Upper lobe of left lung (tissue), 6 donors: ENCODE measurements at regions not wholly inside any gene's neighbourhood (a gene's known extent, or its start where the extent isn't known, plus 50 kb on each side); places are given as distances from the start of the nearest gene placed in this dataset.
"Not testable (repeated sequence)": the region's sequence is repeated elsewhere in the genome, so short reads cannot be mapped to it uniquely, and the experiment has no call there.

Source experiments
- ATAC-seq, 2 donors: fragments of 200-7000 bp; cut with Tn5 transposase; one replicate each; pipeline ENCODE4 v1.9.1; 2022; ENCODE audit warnings: mild to moderate bottlenecking in 2 of 2, moderate library complexity in 2 of 2; ENCODE audit not compliant: low FRiP score in 2 of 2
- DNase-seq, 2 donors: peaks; one replicate each; pipeline ENCODE4 v3.0.0-alpha.2; 2019 to 2020
- H3K27ac ChIP-seq, 4 donors: fragments of 200-600 bp; sonication (generic); one replicate each; pipeline ENCODE4 v1.5.1; 2016 to 2019
- H3K27me3 ChIP-seq, 4 donors: fragments of 200-600 bp; sonication (generic); one replicate each; pipeline ENCODE4 v1.5.1; 2017 to 2019
- H3K36me3 ChIP-seq, 4 donors: fragments of 200-600 bp; sonication (generic); one replicate each; pipeline ENCODE4 v1.5.1; 2016 to 2019
- H3K4me1 ChIP-seq, 4 donors: fragments of 200-600 bp; sonication (generic); one replicate each; pipeline ENCODE4 v1.5.1; 2018 to 2019
- H3K4me3 ChIP-seq, 4 donors: fragments of 200-600 bp; sonication (generic); one replicate each; pipeline ENCODE4 v1.5.1; 2017 to 2019; ENCODE audit warnings: mild to moderate bottlenecking in 2 of 4, moderate library complexity in 1 of 4
- H3K9me3 ChIP-seq, 4 donors: fragments of 200-600 bp; sonication (generic); one replicate each; pipeline ENCODE4 v1.5.1; 2018 to 2019
- CTCF ChIP-seq, 6 experiments: fragments of 450-650 bp in 4 of 6; fragments of 200-600 bp in 2 of 6; sonication (generic) in 2 of 6; IDR thresholded peaks; one replicate each; pipeline ENCODE4 v1.5.1; 2016 to 2019; ENCODE audit warnings: antibody characterized with exemption in 6 of 6
- EP300 ChIP-seq, 4 donors: sonication (generic); formaldehyde crosslinking; IDR thresholded peaks; one replicate each; pipeline ENCODE4 v1.5.1; 2017; ENCODE audit warnings: antibody characterized with exemption in 4 of 4, control low read depth in 2 of 4
- POLR2A ChIP-seq, 4 donors: fragments of 450-650 bp; IDR thresholded peaks; one replicate each; pipeline ENCODE4 v1.5.1; 2016 to 2017; ENCODE audit warnings: antibody characterized with exemption in 4 of 4, mild to moderate bottlenecking in 2 of 4
- POLR2AphosphoS5 ChIP-seq, 2 donors: sonication (generic); formaldehyde crosslinking; IDR thresholded peaks; one replicate each; pipeline ENCODE4 v1.5.1; 2017; ENCODE audit warnings: antibody characterized with exemption in 2 of 2
- WGBS, 2 donors: methylation state at CpG; one replicate each; pipeline ENCODE4 v1.1.5; 2017 to 2018; 5-methylcytosine and 5-hydroxymethylcytosine counted together
- donor health status: DM: no; HTN: no; CAD: no; lungs with moderate emphysema.
- donor health status: DM: no; HTN: yes; CAD: no; lungs with severe emphysema.

GRCh38 chr10:106271237-106271636 is 893.3 kb downstream of the SORCS1 start:
- no peaks in the 10 kb centered on the region for H3K36me3 ChIP-seq
- no peak for ATAC-seq
- WGBS, 2 donors, result 80% methylated on average over 3 of the region's 3 CpGs; no CpG with 5 or more reads in 1 of the 2 donors

GRCh38 chr10:106268000-106268399 is 896.5 kb downstream of the SORCS1 start:
- ATAC-seq (no peak), DNase-seq (no peak)
- Histone ChIP-seq H3K9me3 (no peaks in the 10 kb centered on the region), H3K4me1 (no peaks in the 10 kb centered on the region), H3K4me3 (no peak overlapping the region), H3K36me3 (no peaks in the 10 kb centered on the region), H3K27ac (no peak overlapping the region), H3K27me3 (no peaks in the 10 kb centered on the region)
- 87 to 88% methylated on average over 2 of the region's 2 CpGs for WGBS, 2 donors
- TF ChIP-seq POLR2AphosphoS5 (IDR thresholded peaks at IDR 0.05), result no peak
- TF ChIP-seq CTCF (IDR thresholded peaks at IDR 0.05), result no peak
- TF ChIP-seq POLR2A (IDR thresholded peaks at IDR 0.05), result no peak
- TF ChIP-seq EP300 (IDR thresholded peaks at IDR 0.05), result no peak

More at GRCh38 chr10:106271237-106271636, 893.3 kb downstream of the SORCS1 start:
- no peak overlapping the region for H3K4me3 ChIP-seq
- no peak overlapping the region for H3K27ac ChIP-seq
- DNase-seq, result no peak
- H3K9me3 ChIP-seq, result no peaks in the 10 kb centered on the region
- H3K4me1 ChIP-seq, result no peaks in the 10 kb centered on the region
- TF ChIP-seq POLR2AphosphoS5 (IDR thresholded peaks at IDR 0.05) (no peak), CTCF (IDR thresholded peaks at IDR 0.05) (no peak), POLR2A (IDR thresholded peaks at IDR 0.05) (no peak), EP300 (IDR thresholded peaks at IDR 0.05) (no peak)
- no peaks in the 10 kb centered on the region for H3K27me3 ChIP-seq

GRCh38 chr10:106267591-106267990 is 896.9 kb downstream of the SORCS1 start:
- Histone ChIP-seq H3K27ac (no peak overlapping the region), H3K4me3 (no peak overlapping the region), H3K36me3 (no peaks in the 10 kb centered on the region), H3K4me1 (no peaks in the 10 kb centered on the region), H3K27me3 (no peaks in the 10 kb centered on the region), H3K9me3 (no peaks in the 10 kb centered on the region)
- ATAC-seq (peak; percentile 24 to 43), DNase-seq (peak in 1 of 2 donors; percentile 58)
- TF ChIP-seq POLR2AphosphoS5 (IDR thresholded peaks at IDR 0.05), result no peak
- no peak for TF ChIP-seq POLR2A (IDR thresholded peaks at IDR 0.05)
- TF ChIP-seq CTCF (IDR thresholded peaks at IDR 0.05), result no peak
- no peak for TF ChIP-seq EP300 (IDR thresholded peaks at IDR 0.05)
- WGBS, 2 donors, result 55 to 86% methylated on average over 4 to 10 of the region's 13 CpGs

GRCh38 chr10:106257432-106257831 is 907.1 kb downstream of the SORCS1 start:
- DNase-seq, result not testable (repeated sequence)
- 81 to 88% methylated on average over 5 to 6 of the region's 6 CpGs for WGBS, 2 donors

GRCh38 chr10:106255111-106255678 is 909.3 kb downstream of the SORCS1 start:
- Histone ChIP-seq H3K4me1 (no peaks in the 10 kb centered on the region), H3K27me3 (no peaks in the 10 kb centered on the region), H3K9me3 (no peaks in the 10 kb centered on the region), H3K27ac (no peak overlapping the region), H3K36me3 (no peaks in the 10 kb centered on the region), H3K4me3 (no peak overlapping the region)
- no peak for DNase-seq
- WGBS, 2 donors, result 78 to 82% methylated on average over 6 of the region's 6 CpGs
- ATAC-seq, result no peak
- no peak for TF ChIP-seq POLR2AphosphoS5 (IDR thresholded peaks at IDR 0.05)
- TF ChIP-seq EP300 (IDR thresholded peaks at IDR 0.05), result no peak
- TF ChIP-seq POLR2A (IDR thresholded peaks at IDR 0.05), result no peak
- TF ChIP-seq CTCF (IDR thresholded peaks at IDR 0.05), result no peak

More at GRCh38 chr10:106257432-106257831, 907.1 kb downstream of the SORCS1 start:
- not testable (repeated sequence) for H3K27ac ChIP-seq, H3K4me3 ChIP-seq, H3K27me3 ChIP-seq, ATAC-seq, H3K36me3 ChIP-seq, H3K4me1 ChIP-seq, H3K9me3 ChIP-seq
